ENCODE measurements at regions not wholly inside any gene's neighbourhood (a gene's known extent, or its start where the extent isn't known, plus 50 kb on each side); places are given as distances from the start of the nearest gene placed in this dataset.

GRCh38 chr22:26744892-26745808 lies 87.8 kb downstream of the MIAT start:
- Mint-ChIP-seq H3K27me3 (ENCODE audit: low read depth) (peaks cover 5% of the 10 kb centered on the region; the same call in 1 of the 2 replicates), H3K36me3 (ENCODE audit: insufficient read depth in 1 of 3, low read depth in 3 of 3) (no peaks in the 10 kb centered on the region; a peak in 1 of 7 replicates), H3K4me1 (peaks cover 32% of the 10 kb centered on the region in 2 experiments), H3K9me3 (no peaks in the 10 kb centered on the region), H3K27ac (no peak overlapping the region), H3K4me3 (no peak overlapping the region)
- no CpG with 5 or more reads among the region's 4 CpGs for WGBS (ENCODE audit: extremely low coverage, insufficient read length, low lambda C conversion rate)
- Histone ChIP-seq H3K23me2 (ENCODE audit: insufficient read length, low read depth, low read length, poor library complexity, severe bottlenecking) (no peaks in the 10 kb centered on the region), H3K4me1 (ENCODE audit: insufficient read depth, low read length) (no peaks in the 10 kb centered on the region; the same call in 1 of the 2 replicates), H3K18ac (ENCODE audit: insufficient read length, low read depth, low read length) (no peak overlapping the region), H3K14ac (ENCODE audit: insufficient read depth, low read length) (no peak overlapping the region), H3K56ac (ENCODE audit: insufficient read length, low read depth, low read length) (no peak overlapping the region), H3K79me2 (ENCODE audit: insufficient read depth, low read length) (no peaks in the 10 kb centered on the region), H2BK15ac (ENCODE audit: low read depth, low read length) (no peak overlapping the region), H3K27me3 (ENCODE audit: insufficient read depth, low read length) (no peaks in the 10 kb centered on the region), H2BK12ac (ENCODE audit: insufficient read length, low read depth, low read length) (no peak overlapping the region), H3K79me1 (ENCODE audit: insufficient read depth, low read depth, low read length, poor library complexity, severe bottlenecking) (no peaks in the 10 kb centered on the region), H4K5ac (ENCODE audit: insufficient read length, low read depth, low read length) (no peak overlapping the region), H3K4me2 (ENCODE audit: insufficient read depth, insufficient read length, low read length) (no peak overlapping the region), H3K9me3 (ENCODE audit: control insufficient read depth, low read depth, low read length) (no peaks in the 10 kb centered on the region), H2BK5ac (ENCODE audit: insufficient read length, low read length) (no peak overlapping the region), H2AFZ (ENCODE audit: low read length) (no peak overlapping the region), H3K9ac (ENCODE audit: extremely low read depth, insufficient read length, low read length) (no peak overlapping the region), H2BK120ac (ENCODE audit: low read depth, low read length, poor library complexity, severe bottlenecking) (no peak overlapping the region), H4K91ac (ENCODE audit: insufficient read length, low read depth, low read length) (no peak overlapping the region), H4K20me1 (ENCODE audit: control insufficient read depth, insufficient read depth, insufficient read length) (no peaks in the 10 kb centered on the region), H4K8ac (replicated peaks; ENCODE audit: insufficient read length, low read depth, low read length) (no peak overlapping the region), H2AK5ac (ENCODE audit: insufficient read length, low read length) (no peak overlapping the region), H3K23ac (ENCODE audit: insufficient read length, low read depth, low read length) (no peak overlapping the region), H3K4ac (ENCODE audit: low read depth, low read length) (no peak overlapping the region), H2BK20ac (ENCODE audit: low read depth, low read length, poor library complexity, severe bottlenecking) (no peak overlapping the region), H3T11ph (ENCODE audit: low read length) (no peak overlapping the region), H3K27ac (ENCODE audit: insufficient read length, low read depth, low read length) (no peak overlapping the region)
- no peak for TF ChIP-seq CTCF (conservative IDR thresholded peaks at IDR 0.05)
- no peak for DNase-seq
